Ectodermal cell (in vitro differentiated cells): ENCODE measurements at regions not wholly inside any gene's neighbourhood (a gene's known extent, or its start where the extent isn't known, plus 50 kb on each side); places are given as distances from the start of the nearest gene placed in this dataset.

Source experiments
- H3K27ac ChIP-seq: 2 replicates; pipeline ENCODE4 v1.7.0; 2013; ENCODE audit warnings: mild to moderate bottlenecking, low read depth, low read length; ENCODE audit not compliant: insufficient read depth, poor library complexity, severe bottlenecking
- H3K27me3 ChIP-seq: 2 replicates; pipeline ENCODE4 v1.7.0; 2013; ENCODE audit warnings: mild to moderate bottlenecking, low read length; ENCODE audit not compliant: insufficient read depth, control insufficient read depth, poor library complexity, severe bottlenecking
- H3K36me3 ChIP-seq: one replicate; pipeline ENCODE4 v1.7.0; 2013; ENCODE audit warnings: low read length; ENCODE audit not compliant: control insufficient read depth, insufficient read depth
- H3K4me1 ChIP-seq: one replicate; pipeline ENCODE4 v1.7.0; 2013; ENCODE audit warnings: low read length; ENCODE audit not compliant: control insufficient read depth, insufficient read depth
- H3K4me3 ChIP-seq: 2 replicates; pipeline ENCODE4 v1.7.0; 2013; ENCODE audit warnings: low read depth, low read length, control low read depth; ENCODE audit not compliant: insufficient read depth
- H3K9me3 ChIP-seq: 2 replicates; pipeline ENCODE4 v1.7.0; 2013; ENCODE audit warnings: mild to moderate bottlenecking, low read length, moderate library complexity; ENCODE audit not compliant: control insufficient read depth
- WGBS, 2 experiments: methylation state at CpG; one replicate each; pipeline ENCODE4 v1.1.7; 2013; ENCODE audit warnings: missing lambda C conversion rate in 2 of 2; 5-methylcytosine and 5-hydroxymethylcytosine counted together

- no peaks in the 10 kb centered on the region for H3K27me3 ChIP-seq
- H3K27ac ChIP-seq, result no peak overlapping the region
- WGBS, 2 experiments, result 79 to 82% methylated on average over 3 of the region's 3 CpGs
- H3K4me3 ChIP-seq, result no peak overlapping the region
- no peaks in the 10 kb centered on the region for H3K36me3 ChIP-seq
- H3K4me1 ChIP-seq, result peaks cover 4% of the 10 kb centered on the region
- no peaks in the 10 kb centered on the region for H3K9me3 ChIP-seq
Observed at GRCh38 chr15:70208332-70208731, 110.6 kb upstream of the TLE3 start.

- Histone ChIP-seq H3K27me3 (no peaks in the 10 kb centered on the region), H3K9me3 (no peaks in the 10 kb centered on the region), H3K4me1 (peaks cover 4% of the 10 kb centered on the region), H3K36me3 (no peaks in the 10 kb centered on the region), H3K27ac (no peak overlapping the region), H3K4me3 (no peak overlapping the region)
- 73 to 81% methylated on average over 4 to 5 of the region's 5 CpGs for WGBS, 2 experiments
Observed at GRCh38 chr15:70206668-70207067, 109.0 kb upstream of the TLE3 start.

- WGBS, 2 experiments, result 94 to 100% methylated on average over 1 of the region's 1 CpG
- no peaks in the 10 kb centered on the region for H3K27me3 ChIP-seq
- H3K9me3 ChIP-seq, result no peaks in the 10 kb centered on the region
- H3K4me3 ChIP-seq, result no peak overlapping the region
- no peaks in the 10 kb centered on the region for H3K36me3 ChIP-seq
- peaks cover 8% of the 10 kb centered on the region for H3K4me1 ChIP-seq
- H3K27ac ChIP-seq, result no peak overlapping the region
Observed at GRCh38 chr15:70204652-70205051, 106.9 kb upstream of the TLE3 start.

GRCh38 chr15:70203981-70204560, 106.4 kb upstream of the TLE3 start:
- WGBS, 2 experiments, result 87 to 88% methylated on average over 8 of the region's 8 CpGs
- Histone ChIP-seq H3K4me3 (no peak overlapping the region), H3K36me3 (no peaks in the 10 kb centered on the region), H3K4me1 (peaks cover 11% of the 10 kb centered on the region), H3K27me3 (no peaks in the 10 kb centered on the region), H3K9me3 (no peaks in the 10 kb centered on the region), H3K27ac (no peak overlapping the region)

GRCh38 chr15:70202756-70203155, 105.0 kb upstream of the TLE3 start:
- Histone ChIP-seq H3K36me3 (no peaks in the 10 kb centered on the region), H3K4me3 (no peak overlapping the region), H3K4me1 (peaks cover 11% of the 10 kb centered on the region), H3K9me3 (no peaks in the 10 kb centered on the region), H3K27me3 (no peaks in the 10 kb centered on the region), H3K27ac (no peak overlapping the region)
- 88 to 91% methylated on average over 2 of the region's 2 CpGs for WGBS, 2 experiments

DNA sequence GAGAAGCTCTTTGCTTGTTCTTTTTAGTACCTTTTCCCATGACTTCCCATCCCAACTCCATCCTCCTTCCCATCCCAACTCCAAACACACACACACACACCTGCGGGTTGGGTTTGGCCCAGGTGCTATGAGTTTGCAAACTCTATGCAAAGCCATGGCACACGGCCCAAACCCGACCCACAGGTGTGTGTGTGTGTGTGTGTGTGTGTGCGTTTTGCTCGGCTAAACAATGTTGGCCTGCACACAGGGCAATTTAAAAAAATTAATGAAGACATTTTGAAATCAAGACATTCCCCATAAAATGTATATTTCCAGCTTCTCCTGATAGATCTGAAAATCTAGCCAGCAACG, 103.7 kb upstream of the TLE3 start:
- no peaks in the 10 kb centered on the region for H3K9me3 ChIP-seq
- no peak overlapping the region for H3K27ac ChIP-seq
- H3K4me3 ChIP-seq, result no peak overlapping the region
- H3K27me3 ChIP-seq, result no peaks in the 10 kb centered on the region
- no peaks in the 10 kb centered on the region for H3K36me3 ChIP-seq
- H3K4me1 ChIP-seq, result peaks cover 20% of the 10 kb centered on the region
- 88 to 99% methylated on average over 6 of the region's 6 CpGs for WGBS, 2 experiments

GRCh38 chr15:70200511-70201424, 103.1 kb upstream of the TLE3 start:
- Histone ChIP-seq H3K27me3 (no peaks in the 10 kb centered on the region), H3K36me3 (no peaks in the 10 kb centered on the region), H3K4me3 (no peak overlapping the region), H3K9me3 (no peaks in the 10 kb centered on the region), H3K27ac (no peak overlapping the region), H3K4me1 (peaks cover 26% of the 10 kb centered on the region)
- WGBS, 2 experiments, result 93 to 94% methylated on average over 22 to 23 of the region's 23 CpGs

GRCh38 chr15:70199540-70200410, 102.1 kb upstream of the TLE3 start:
- Histone ChIP-seq H3K27me3 (no peaks in the 10 kb centered on the region), H3K36me3 (no peaks in the 10 kb centered on the region), H3K27ac (no peak overlapping the region), H3K4me3 (no peak overlapping the region), H3K4me1 (peaks cover 32% of the 10 kb centered on the region), H3K9me3 (no peaks in the 10 kb centered on the region)
- WGBS, 2 experiments, result 50 to 57% methylated on average over 18 of the region's 18 CpGs

DNA sequence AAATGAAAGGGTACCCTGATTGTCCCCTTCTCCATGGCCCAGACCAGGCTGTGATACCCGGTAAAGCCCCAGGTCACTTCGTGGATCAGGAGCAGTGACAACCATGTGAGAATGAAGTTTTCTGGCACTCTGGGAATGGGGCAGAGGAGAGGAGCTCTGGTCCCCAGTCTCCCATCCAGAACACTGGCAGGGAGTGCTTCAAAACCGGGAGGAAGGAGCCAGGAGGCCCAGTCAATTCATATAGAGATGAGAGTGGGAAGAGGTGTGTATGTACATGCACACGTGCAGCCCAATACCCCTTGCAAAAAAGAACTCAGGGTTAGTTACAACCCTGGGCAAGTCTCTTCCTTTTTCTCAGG, 101.4 kb upstream of the TLE3 start:
- no peaks in the 10 kb centered on the region for H3K27me3 ChIP-seq
- H3K4me3 ChIP-seq, result no peak overlapping the region
- H3K9me3 ChIP-seq, result no peaks in the 10 kb centered on the region
- no peak overlapping the region for H3K27ac ChIP-seq
- H3K4me1 ChIP-seq, result peaks cover 32% of the 10 kb centered on the region
- 75 to 84% methylated on average over 4 of the region's 4 CpGs for WGBS, 2 experiments
- H3K36me3 ChIP-seq, result no peaks in the 10 kb centered on the region
